ENCODE measurements at regions not wholly inside any gene's neighbourhood (a gene's known extent, or its start where the extent isn't known, plus 50 kb on each side); places are given as distances from the start of the nearest gene placed in this dataset.

GRCh38 chr2:128578406-128579390 lies 260.0 kb upstream of the HS6ST1 start:
- H3K9me3 Mint-ChIP-seq, result no peaks in the 10 kb centered on the region
- DNase-seq, result no peak
- peaks cover 3 to 5% of the 10 kb centered on the region in 2 donors for H3K27me3 Mint-ChIP-seq
- H3K4me1 ChIP-seq (ENCODE audit: insufficient read depth, low read length), result no peaks in the 10 kb centered on the region
- H3K27ac ChIP-seq (ENCODE audit: low read depth, low read length), result no peak overlapping the region
- POLR2A ChIA-PET, result no interaction called here
- H3K27me3 ChIP-seq (ENCODE audit: insufficient read depth, low read length, poor library complexity, severe bottlenecking), result no peaks in the 10 kb centered on the region
- H3K9me3 ChIP-seq (ENCODE audit: low read length), result no peaks in the 10 kb centered on the region
- CTCF ChIA-PET, result no interaction called here
- no peak overlapping the region for H3K4me3 ChIP-seq (ENCODE audit: low read length)
- peak overlapping the region in 1 of 8 donors; percentile 34 for H3K27ac Mint-ChIP-seq
- H3K4me1 Mint-ChIP-seq, result no peaks in the 10 kb centered on the region
- no peaks in the 10 kb centered on the region for H3K36me3 Mint-ChIP-seq
- H3K36me3 ChIP-seq (ENCODE audit: insufficient read depth, low read length), result no peaks in the 10 kb centered on the region
- no peak overlapping the region for H3K4me3 Mint-ChIP-seq

- POLR2A ChIA-PET, result no interaction called here
- Mint-ChIP-seq H3K9me3 (peaks cover 0 to 3% (median 0%) of the 10 kb centered on the region in 5 donors), H3K4me1 (no peaks in the 10 kb centered on the region), H3K27ac (no peak overlapping the region), H3K27me3 (peaks cover 0 to 5% of the 10 kb centered on the region in 2 donors), H3K4me3 (no peak overlapping the region), H3K36me3 (no peaks in the 10 kb centered on the region)
- no peaks in the 10 kb centered on the region for H3K36me3 ChIP-seq (ENCODE audit: insufficient read depth, low read length)
- H3K27me3 ChIP-seq (ENCODE audit: insufficient read depth, low read length, poor library complexity, severe bottlenecking), result no peaks in the 10 kb centered on the region
- H3K4me1 ChIP-seq (ENCODE audit: insufficient read depth, low read length), result no peaks in the 10 kb centered on the region
- H3K27ac ChIP-seq (ENCODE audit: low read depth, low read length), result no peak overlapping the region
- DNase-seq, result no peak
- H3K4me3 ChIP-seq (ENCODE audit: low read length), result no peak overlapping the region
- CTCF ChIA-PET, result no interaction called here
- no peaks in the 10 kb centered on the region for H3K9me3 ChIP-seq (ENCODE audit: low read length)
These were observed 261.2 kb upstream of the HS6ST1 start for GRCh38 chr2:128579825-128580224.

- POLR2A ChIA-PET, result no interaction called here
- peaks cover 0 to 4% of the 10 kb centered on the region in 2 donors for H3K27me3 Mint-ChIP-seq
- DNase-seq, result no peak
These were observed 262.6 kb upstream of the HS6ST1 start for GRCh38 chr2:128580988-128581848.

GRCh38 chr2:128581849-128582244 lies 263.2 kb upstream of the HS6ST1 start:
- no peaks in the 10 kb centered on the region for H3K4me1 ChIP-seq (ENCODE audit: insufficient read depth, low read length)
- no peak overlapping the region for H3K4me3 Mint-ChIP-seq
- no peak overlapping the region for H3K27ac Mint-ChIP-seq
- no peaks in the 10 kb centered on the region for H3K36me3 ChIP-seq (ENCODE audit: insufficient read depth, low read length)
- H3K9me3 Mint-ChIP-seq, result peaks cover 0 to 7% (median 4%) of the 10 kb centered on the region in 5 donors
- no peak overlapping the region for H3K27ac ChIP-seq (ENCODE audit: low read depth, low read length)
- DNase-seq, result no peak
- H3K4me3 ChIP-seq (ENCODE audit: low read length), result no peak overlapping the region
- peaks cover 0 to 1% (median 0%) of the 10 kb centered on the region in 3 donors for H3K36me3 Mint-ChIP-seq
- POLR2A ChIA-PET, result no interaction called here
- CTCF ChIA-PET, result no interaction called here
- H3K27me3 Mint-ChIP-seq, result peaks cover 0 to 3% of the 10 kb centered on the region in 2 donors
- no peaks in the 10 kb centered on the region for H3K4me1 Mint-ChIP-seq
- no peaks in the 10 kb centered on the region for H3K9me3 ChIP-seq (ENCODE audit: low read length)
- no peaks in the 10 kb centered on the region for H3K27me3 ChIP-seq (ENCODE audit: insufficient read depth, low read length, poor library complexity, severe bottlenecking)

More at GRCh38 chr2:128580988-128581848, 262.6 kb upstream of the HS6ST1 start:
- Mint-ChIP-seq H3K4me1 (no peaks in the 10 kb centered on the region), H3K9me3 (peaks cover 0 to 7% (median 4%) of the 10 kb centered on the region in 5 donors), H3K4me3 (no peak overlapping the region), H3K27ac (no peak overlapping the region), H3K36me3 (peaks cover 0 to under 1% (median 0%) of the 10 kb centered on the region in 3 donors)
- H3K4me3 ChIP-seq (ENCODE audit: low read length), result no peak overlapping the region
- H3K27ac ChIP-seq (ENCODE audit: low read depth, low read length), result no peak overlapping the region
- no peaks in the 10 kb centered on the region for H3K36me3 ChIP-seq (ENCODE audit: insufficient read depth, low read length)
- H3K27me3 ChIP-seq (ENCODE audit: insufficient read depth, low read length, poor library complexity, severe bottlenecking), result no peaks in the 10 kb centered on the region
- no peaks in the 10 kb centered on the region for H3K9me3 ChIP-seq (ENCODE audit: low read length)
- CTCF ChIA-PET, result no interaction called here
- no peaks in the 10 kb centered on the region for H3K4me1 ChIP-seq (ENCODE audit: insufficient read depth, low read length)

GRCh38 chr2:128584296-128584890 lies 265.7 kb upstream of the HS6ST1 start:
- H3K27ac Mint-ChIP-seq, result no peak overlapping the region
- POLR2A ChIA-PET, result no interaction called here

GRCh38 chr2:128585706-128586105 lies 267.0 kb upstream of the HS6ST1 start:
- H3K4me3 ChIP-seq (ENCODE audit: low read length), result no peak overlapping the region
- no peak overlapping the region for H3K27ac ChIP-seq (ENCODE audit: low read depth, low read length)
- Mint-ChIP-seq H3K27me3 (peaks cover 12 to 21% of the 10 kb centered on the region in 2 donors), H3K9me3 (peaks cover 0 to 7% (median 4%) of the 10 kb centered on the region in 5 donors), H3K27ac (no peak overlapping the region), H3K36me3 (peaks cover 0 to 1% (median 0%) of the 10 kb centered on the region in 3 donors), H3K4me1 (no peaks in the 10 kb centered on the region), H3K4me3 (no peak overlapping the region)
- no peak for DNase-seq
- no peaks in the 10 kb centered on the region for H3K36me3 ChIP-seq (ENCODE audit: insufficient read depth, low read length)
- ChIA-PET CTCF (no interaction called here), POLR2A (no interaction called here)
- H3K27me3 ChIP-seq (ENCODE audit: insufficient read depth, low read length, poor library complexity, severe bottlenecking), result no peaks in the 10 kb centered on the region
- H3K4me1 ChIP-seq (ENCODE audit: insufficient read depth, low read length), result no peaks in the 10 kb centered on the region
- H3K9me3 ChIP-seq (ENCODE audit: low read length), result no peaks in the 10 kb centered on the region

More at GRCh38 chr2:128584296-128584890, 265.7 kb upstream of the HS6ST1 start:
- no peak for DNase-seq
- Histone ChIP-seq H3K4me1 (ENCODE audit: insufficient read depth, low read length) (no peaks in the 10 kb centered on the region), H3K27ac (ENCODE audit: low read depth, low read length) (no peak overlapping the region), H3K4me3 (ENCODE audit: low read length) (no peak overlapping the region), H3K9me3 (ENCODE audit: low read length) (no peaks in the 10 kb centered on the region), H3K27me3 (ENCODE audit: insufficient read depth, low read length, poor library complexity, severe bottlenecking) (no peaks in the 10 kb centered on the region), H3K36me3 (ENCODE audit: insufficient read depth, low read length) (no peaks in the 10 kb centered on the region)
- Mint-ChIP-seq H3K27me3 (peaks cover 2 to 13% of the 10 kb centered on the region in 2 donors), H3K4me3 (no peak overlapping the region), H3K9me3 (peaks cover 0 to 7% (median 4%) of the 10 kb centered on the region in 5 donors), H3K4me1 (no peaks in the 10 kb centered on the region), H3K36me3 (peaks cover 0 to 1% (median 0%) of the 10 kb centered on the region in 3 donors)
- CTCF ChIA-PET, result no interaction called here

- no peaks in the 10 kb centered on the region for H3K9me3 ChIP-seq (ENCODE audit: low read length)
- H3K4me3 Mint-ChIP-seq, result no peak overlapping the region
- H3K36me3 Mint-ChIP-seq, result peaks cover 0 to 1% (median 0%) of the 10 kb centered on the region in 3 donors
- H3K4me3 ChIP-seq (ENCODE audit: low read length), result no peak overlapping the region
- no peaks in the 10 kb centered on the region for H3K4me1 Mint-ChIP-seq
- POLR2A ChIA-PET, result no interaction called here
- no peak overlapping the region for H3K27ac ChIP-seq (ENCODE audit: low read depth, low read length)
- CTCF ChIA-PET, result no interaction called here
- no peak for DNase-seq
- H3K27me3 Mint-ChIP-seq, result peaks cover 13 to 28% of the 10 kb centered on the region in 2 donors
- peaks cover 0 to 7% (median 2%) of the 10 kb centered on the region in 5 donors for H3K9me3 Mint-ChIP-seq
- no peak overlapping the region for H3K27ac Mint-ChIP-seq
- H3K4me1 ChIP-seq (ENCODE audit: insufficient read depth, low read length), result no peaks in the 10 kb centered on the region
- H3K36me3 ChIP-seq (ENCODE audit: insufficient read depth, low read length), result no peaks in the 10 kb centered on the region
- no peaks in the 10 kb centered on the region for H3K27me3 ChIP-seq (ENCODE audit: insufficient read depth, low read length, poor library complexity, severe bottlenecking)
These were observed 271.0 kb upstream of the HS6ST1 start for GRCh38 chr2:128589681-128590080.
